Activated CD4-positive, alpha-beta T cell treated with anti-CD3 and anti-CD28 coated beads, Interleukin-2, amount 50 U/mL, for 1 hour (primary cell): ENCODE measurements at regions not wholly inside any gene's neighbourhood (a gene's known extent, or its start where the extent isn't known, plus 50 kb on each side); places are given as distances from the start of the nearest gene placed in this dataset.

Experiments used
- DNase-seq: peaks from one replicate; pipeline ENCODE4 v3.0.0-alpha.2; 2020

GRCh38 chr4:28357990-28358389 lies 1497.3 kb downstream of the STIM2 start:
- no peak for DNase-seq

DNA sequence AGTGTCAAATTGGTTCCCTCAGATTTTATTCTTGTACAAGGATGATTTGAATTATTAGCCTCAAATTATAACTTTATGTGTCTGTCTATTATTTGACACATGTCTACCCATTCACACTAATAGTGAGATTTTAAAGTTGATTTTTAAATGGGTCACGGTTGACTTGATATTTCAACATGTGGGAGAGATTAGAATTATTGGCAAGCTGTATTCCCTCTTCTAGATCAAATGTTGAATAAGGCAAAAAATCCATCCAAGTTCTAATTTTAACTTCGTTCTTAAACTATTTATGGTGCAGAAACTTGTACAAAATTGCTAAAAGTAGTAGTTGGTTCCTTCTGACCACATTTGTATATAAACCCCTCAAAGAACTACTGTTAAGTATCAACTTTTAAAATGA lies 1498.0 kb downstream of the STIM2 start:
- DNase-seq, result no peak

DNA sequence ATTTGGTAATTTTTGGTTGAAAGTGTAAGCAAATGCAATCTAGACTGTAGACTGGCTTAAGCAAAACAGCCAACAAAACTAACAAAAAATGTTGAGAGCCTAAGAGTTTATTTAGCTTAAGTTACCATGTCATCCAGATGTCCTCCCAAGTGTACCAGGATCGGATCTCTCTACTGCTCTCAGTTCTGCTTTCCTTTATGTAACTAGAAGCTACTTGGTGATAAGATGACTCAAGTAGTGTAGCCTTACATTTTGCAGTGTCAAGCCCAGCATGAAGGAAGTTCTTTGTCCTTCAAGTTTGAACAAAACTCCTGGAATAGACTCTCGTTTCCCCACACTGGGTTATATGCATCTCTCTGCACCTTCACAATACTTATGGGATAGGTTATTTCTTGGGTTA lies 1500.0 kb downstream of the STIM2 start:
- no peak for DNase-seq

GRCh38 chr4:28362169-28362568 lies 1501.5 kb downstream of the STIM2 start:
- DNase-seq, result no peak

GRCh38 chr4:28369499-28369898 lies 1508.9 kb downstream of the STIM2 start:
- no peak for DNase-seq

- DNase-seq, result no peak
Observed at GRCh38 chr4:28373191-28373590, 1512.5 kb downstream of the STIM2 start.

DNA sequence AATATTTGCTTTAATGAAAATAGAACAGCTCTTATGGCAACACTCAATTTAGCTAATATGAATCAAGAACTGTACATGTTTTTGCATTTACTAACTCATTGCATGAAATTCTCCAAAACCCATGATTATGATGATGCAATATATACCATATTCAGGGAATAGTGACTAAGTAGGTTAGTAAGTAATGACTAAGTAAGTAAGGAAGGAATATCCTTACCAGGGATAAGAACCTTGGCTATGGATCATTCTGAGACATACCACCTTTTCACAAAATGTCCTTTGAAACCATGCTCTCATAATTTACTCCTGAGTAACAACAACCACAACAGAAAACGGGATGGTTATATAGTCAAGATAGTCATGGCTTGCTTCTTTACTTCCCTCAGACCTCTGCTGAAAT lies 1513.0 kb downstream of the STIM2 start:
- no peak for DNase-seq

DNA sequence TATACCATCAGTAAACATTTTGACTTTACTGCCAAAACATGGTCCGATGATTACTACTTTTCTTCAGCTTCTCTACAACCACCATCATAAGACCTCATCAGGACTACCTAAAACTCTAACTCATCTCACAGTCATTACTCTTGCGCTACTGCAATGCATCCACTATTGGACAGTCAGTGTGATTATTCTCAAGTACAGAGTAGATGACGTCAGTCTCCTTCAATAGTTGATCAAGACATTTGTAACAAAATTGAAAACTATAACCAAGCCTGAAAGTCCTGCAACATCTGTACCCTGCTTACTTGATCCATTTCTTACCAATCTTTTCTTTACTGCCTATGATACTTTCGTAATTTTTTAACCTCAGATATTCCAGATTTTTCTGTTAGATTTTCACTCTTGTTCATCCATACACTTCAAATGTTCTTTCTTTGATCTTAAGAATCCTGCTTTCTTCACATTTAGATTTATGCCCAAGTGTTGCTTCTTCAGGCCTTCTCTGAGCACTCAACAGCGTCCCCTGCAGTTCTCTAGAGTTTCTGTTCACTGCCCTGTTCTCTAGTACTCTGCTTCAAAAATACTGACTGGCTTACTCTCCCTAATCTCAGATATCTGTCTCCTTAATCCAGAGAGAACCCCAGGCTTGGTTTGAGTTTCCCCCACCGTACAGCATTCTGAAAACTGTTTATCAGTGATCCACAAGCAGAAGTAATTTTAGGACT lies 1517.6 kb downstream of the STIM2 start:
- no peak for DNase-seq

GRCh38 chr4:28385801-28386200 lies 1525.2 kb downstream of the STIM2 start:
- no peak for DNase-seq

- DNase-seq, result no peak
Observed at GRCh38 chr4:28386776-28387175, 1526.1 kb downstream of the STIM2 start.

- DNase-seq, result no peak
Observed at GRCh38 chr4:28388471-28388870, 1527.8 kb downstream of the STIM2 start.

- no peak for DNase-seq
Observed at GRCh38 chr4:28391877-28392276, 1531.2 kb downstream of the STIM2 start.

DNA sequence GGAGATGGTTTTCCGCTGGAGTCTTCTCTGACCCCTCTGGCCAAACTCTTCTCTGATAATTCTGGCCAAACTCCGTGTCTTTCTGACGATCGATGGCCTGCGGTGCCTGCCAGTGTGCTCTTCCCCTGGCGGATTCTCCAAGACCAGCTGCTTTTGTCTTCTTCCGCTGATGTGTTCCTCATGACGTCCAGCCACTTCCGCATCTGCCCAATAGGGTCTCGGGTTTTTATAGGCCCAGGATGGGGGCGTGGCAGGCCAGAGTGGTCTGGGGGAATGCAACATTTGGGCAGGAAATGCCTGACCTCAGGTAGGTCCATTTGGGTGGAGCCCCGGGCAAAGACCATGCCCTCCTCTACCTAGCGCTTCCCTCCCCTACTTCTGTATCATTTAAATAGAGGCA lies 1542.1 kb downstream of the STIM2 start:
- DNase-seq, result no peak

- DNase-seq, result no peak
Observed at GRCh38 chr4:28421221-28421620, 1560.6 kb downstream of the STIM2 start.

- no peak for DNase-seq
Observed at GRCh38 chr4:28426251-28426650, 1565.6 kb downstream of the STIM2 start.

- DNase-seq, result no peak
Observed at GRCh38 chr4:28427306-28428085, 1566.9 kb downstream of the STIM2 start.

DNA sequence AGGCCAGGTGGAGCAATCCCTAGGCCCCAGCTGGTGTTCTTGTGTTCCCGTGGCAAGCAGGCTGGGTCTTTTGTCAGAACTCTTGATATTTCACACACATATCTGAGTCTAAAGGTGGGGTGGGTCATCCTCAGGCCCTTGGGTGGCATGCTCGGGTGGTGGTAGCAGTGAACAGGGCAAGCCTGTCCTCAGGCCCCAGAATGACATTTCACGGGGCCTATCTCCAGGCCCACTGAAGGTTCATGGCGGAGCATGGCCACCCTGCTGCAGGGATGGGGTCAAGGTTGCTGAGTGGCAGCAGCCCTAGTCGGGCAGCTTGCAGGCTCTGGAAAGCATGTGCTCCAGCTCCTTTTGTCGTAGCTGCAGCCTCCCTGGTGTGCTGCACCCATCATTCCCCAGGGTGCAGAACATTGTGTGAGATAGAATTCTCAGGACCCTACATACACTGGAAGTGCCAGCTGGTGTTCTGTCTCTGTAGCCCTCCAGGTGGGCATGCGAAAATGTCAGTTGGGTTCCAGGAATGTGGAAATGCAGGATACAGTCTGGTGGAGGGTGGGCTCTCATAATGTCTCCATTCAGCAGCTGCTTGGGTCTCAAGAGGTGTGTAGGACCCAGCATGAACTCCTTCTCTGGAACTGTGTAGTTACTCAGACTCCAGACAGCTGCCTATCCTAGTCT lies 1571.8 kb downstream of the STIM2 start:
- no peak for DNase-seq

- DNase-seq, result no peak
Observed at GRCh38 chr4:28435314-28435713, 1574.7 kb downstream of the STIM2 start.

DNA sequence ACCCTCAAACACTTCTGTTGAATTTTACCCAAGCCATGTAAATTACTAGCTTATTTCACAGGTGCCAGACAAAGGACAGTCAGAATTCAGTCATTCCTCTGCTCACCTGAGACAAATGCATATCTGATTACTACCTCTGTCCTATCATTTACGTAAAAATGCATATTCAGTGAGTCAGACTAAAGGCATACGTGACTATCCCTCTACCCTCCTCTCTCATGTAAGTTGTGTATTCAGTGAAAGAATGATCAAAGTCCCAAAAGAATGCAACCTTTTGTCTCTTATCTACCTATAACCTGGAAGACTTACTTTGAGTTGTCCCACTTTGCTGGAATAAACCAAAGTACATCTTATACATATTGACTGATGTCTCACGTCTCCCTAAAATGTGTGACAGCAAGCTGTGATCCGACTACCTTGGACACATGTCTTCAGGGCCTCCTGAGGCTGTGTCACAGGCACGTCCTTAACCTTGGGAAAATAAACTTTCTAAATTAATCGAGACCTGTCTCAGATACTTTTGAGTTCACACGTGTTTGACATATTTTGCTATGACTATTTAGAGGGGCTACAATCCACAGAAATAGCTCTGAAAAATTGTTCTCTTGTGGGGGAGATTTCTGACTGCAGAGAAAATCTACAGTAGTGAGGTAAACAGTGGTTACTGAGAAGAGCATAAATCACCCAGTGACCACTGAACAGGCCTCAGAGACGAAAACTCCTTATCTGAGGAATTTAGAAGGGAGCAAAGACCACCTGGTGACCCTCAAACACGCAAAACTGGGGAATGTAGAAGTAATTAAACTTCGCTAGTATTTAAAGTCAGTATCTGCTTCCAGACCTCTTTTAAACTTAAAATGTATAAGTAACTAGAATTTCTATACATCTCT lies 1575.8 kb downstream of the STIM2 start:
- DNase-seq, result no peak

GRCh38 chr4:28443371-28443770 lies 1582.7 kb downstream of the STIM2 start:
- no peak for DNase-seq

- no peak for DNase-seq
Observed at GRCh38 chr4:28443801-28444412, 1583.3 kb downstream of the STIM2 start.

GRCh38 chr4:28444886-28445496 lies 1584.3 kb downstream of the STIM2 start:
- no peak for DNase-seq
